Activated CD4-positive, alpha-beta T cell treated with anti-CD3 and anti-CD28 coated beads, Interleukin-2, Interleukin-6, amounts not matched to agents 100 ng/mL and 50 ng/mL, durations not matched to agents 16 hours and 8 hours (primary cell): ENCODE measurements at regions not wholly inside any gene's neighbourhood (a gene's known extent, or its start where the extent isn't known, plus 50 kb on each side); places are given as distances from the start of the nearest gene placed in this dataset.

Source experiments
- DNase-seq: peaks from one replicate; pipeline ENCODE4 v3.0.0-alpha.2; 2020

DNA sequence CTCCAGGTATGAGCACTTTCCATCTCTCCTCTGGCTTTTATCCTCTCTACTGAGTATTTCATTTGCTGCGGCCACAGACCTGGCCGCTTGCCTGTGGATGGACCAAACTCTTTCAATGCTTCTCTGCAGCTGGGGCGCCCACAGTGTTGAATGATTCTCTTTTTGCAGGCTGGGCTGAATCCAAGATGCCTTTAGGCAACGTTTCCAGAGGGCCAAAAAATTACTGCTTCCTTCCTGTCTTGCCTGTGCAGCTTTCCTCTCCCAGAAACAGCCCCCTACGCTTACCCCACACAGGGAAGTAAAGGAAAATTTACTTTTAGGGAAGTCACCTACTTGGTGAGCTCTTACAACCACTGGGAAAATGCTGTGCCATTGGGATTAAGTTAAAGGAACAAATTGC lies 55.6 kb upstream of the JDP2 start:
- no peak for DNase-seq

DNA sequence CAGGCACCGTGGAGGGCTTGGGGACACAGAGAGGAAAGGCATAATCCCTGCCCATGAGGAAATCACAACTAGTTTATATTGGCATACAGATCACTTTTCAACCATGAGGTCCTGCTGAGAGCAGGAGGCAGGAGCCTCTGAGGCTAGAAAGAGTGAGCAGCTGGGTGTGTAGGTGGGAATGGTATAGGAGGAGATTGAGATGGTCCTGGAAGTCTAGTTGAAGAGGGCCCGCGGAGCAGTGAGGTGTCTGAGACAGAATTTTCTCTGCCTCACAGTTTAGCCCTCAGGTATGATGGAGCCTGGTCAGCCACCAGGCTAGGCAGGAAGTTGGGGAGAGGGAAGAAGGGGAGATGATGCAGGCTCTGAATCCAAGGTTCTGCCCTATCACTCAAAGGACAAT lies 54.7 kb upstream of the JDP2 start:
- no peak for DNase-seq

DNA sequence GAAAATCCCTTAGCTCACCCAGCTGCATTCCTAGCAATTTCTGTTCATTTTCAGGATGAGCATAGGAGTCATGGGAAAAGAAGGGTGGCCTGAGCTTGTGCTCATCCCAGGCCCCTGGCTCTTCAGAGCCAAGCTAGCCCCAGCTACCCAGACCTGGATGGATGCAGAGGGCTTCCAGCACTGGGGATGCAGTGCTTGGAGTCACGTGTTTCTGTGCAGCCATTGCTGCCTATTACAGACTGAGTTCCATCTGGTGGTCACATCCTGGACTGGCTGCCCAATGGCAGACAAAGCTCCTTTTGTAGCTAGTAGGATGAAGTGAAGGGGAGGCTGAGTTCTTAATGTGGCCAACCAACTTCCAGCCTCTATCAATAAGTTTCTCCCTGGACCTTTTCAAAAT lies 54.2 kb upstream of the JDP2 start:
- DNase-seq: no peak

DNA sequence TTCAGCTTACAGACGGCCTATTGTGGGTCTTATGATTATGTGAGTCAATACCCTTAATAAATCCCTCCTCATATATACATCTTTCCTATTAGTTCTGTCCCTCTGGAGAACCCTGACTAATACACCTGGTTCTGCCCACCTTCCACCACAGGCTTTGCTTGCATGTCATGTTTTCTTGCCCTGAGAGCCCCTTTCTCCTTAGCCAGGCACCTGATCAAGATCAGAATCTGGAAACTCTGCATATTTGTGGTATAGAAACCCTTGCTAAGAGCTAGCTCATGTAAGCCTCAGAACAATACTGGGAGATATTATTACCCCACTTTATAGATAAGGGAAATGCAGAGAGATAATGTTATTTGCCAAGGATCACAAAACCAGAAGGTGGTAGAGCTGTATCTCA lies 52.9 kb upstream of the JDP2 start:
- no peak for DNase-seq

DNA sequence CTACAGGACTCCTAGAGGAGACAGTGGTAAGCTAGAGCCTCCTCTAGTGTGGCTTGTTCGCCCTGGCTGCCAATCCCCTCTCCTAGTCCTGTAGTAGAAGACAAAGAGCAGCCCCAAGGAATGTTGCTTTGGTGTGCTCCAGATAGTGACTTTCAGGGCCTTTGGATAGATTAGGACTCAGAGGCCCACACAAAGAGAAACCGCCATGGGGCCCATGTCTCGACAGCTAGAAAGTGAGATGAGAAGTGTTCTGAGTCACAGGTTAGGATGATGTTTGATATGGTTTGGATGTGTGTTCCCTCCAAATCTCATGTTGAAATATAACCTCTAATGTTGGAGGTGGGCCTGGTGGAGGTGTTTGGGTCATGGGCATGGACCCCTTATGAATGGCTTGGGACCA lies 51.8 kb upstream of the JDP2 start:
- no peak for DNase-seq
